GM12878 (cell line): ENCODE measurements at regions not wholly inside any gene's neighbourhood (a gene's known extent, or its start where the extent isn't known, plus 50 kb on each side); places are given as distances from the start of the nearest gene placed in this dataset.

Experiments
- ATAC-seq: fragments of 200-7000 bp; cut with Tn5 transposase; 3 replicates; pipeline ENCODE4 v1.9.1; 2020; ENCODE audit warnings: mild to moderate bottlenecking, moderate library complexity
- BruUV-seq: library from RNA; stranded (reverse); fragments of 400-500 nt; replicated peaks from 2 replicates; lab custom pipeline; 2021; lab: Mats Ljungman, UMichigan
- CTCF ChIA-PET: fragments of 300-600 bp; sonication (Branson Sonifier 250); formaldehyde crosslinking; extraction: SDS; loops from one replicate; lab custom pipeline; 2021; ENCODE audit warnings: inconsistent platforms; lab: Yijun Ruan, JAX
- POLR2A ChIA-PET: fragments of 350-600 bp; formaldehyde crosslinking; extraction: SDS; loops from one replicate; lab custom pipeline; 2021; ENCODE audit warnings: inconsistent platforms; lab: Charles Lee
- RAD21 ChIA-PET: fragments of 300-600 bp; sonication (Branson Sonifier 250); formaldehyde crosslinking; loops from one replicate; lab custom pipeline; 2023; ENCODE audit warnings: antibody characterized with exemption; ENCODE audit not compliant: unreplicated experiment; lab: Charles Lee
- SMC1A ChIA-PET: fragments of 300-600 bp; sonication (Branson Sonifier 250); formaldehyde crosslinking; loops from one replicate; lab custom pipeline; 2023; ENCODE audit not compliant: unreplicated experiment, uncharacterized antibody; lab: Charles Lee
- DNase-seq: peaks from one replicate; pipeline ENCODE4 v3.0.0-alpha.2; 2011; ENCODE audit warnings: low read depth, low spot score
- FAIRE-seq: peaks from 3 replicates; lab custom pipeline; 2011; peaks lifted over from hg19 to GRCh38; lab: Jason Lieb, UNC
- H2AFZ ChIP-seq: 2 replicates; pipeline ENCODE4 v1.6.0; 2011; ENCODE audit warnings: low read depth, low read length, control low read depth; ENCODE audit not compliant: control insufficient read depth
- H3K27ac ChIP-seq: 2 replicates; pipeline ENCODE4 v1.5.1; 2011; ENCODE audit warnings: control low read depth; ENCODE audit not compliant: control insufficient read depth, insufficient read depth
- H3K27me3 ChIP-seq, 2 experiments: replicated peaks in 1 of 2; 2 replicates each; pipeline versions ENCODE4 v1.6.0 to v1.6.1; 2011; ENCODE audit warnings: low read length in 1 of 2; ENCODE audit not compliant: control insufficient read depth in 2 of 2, insufficient read depth in 2 of 2
- H3K36me3 ChIP-seq, 2 experiments: 2 replicates each; pipeline ENCODE4 v1.5.1; 2011; ENCODE audit warnings: low read length in 1 of 2; ENCODE audit not compliant: control insufficient read depth in 2 of 2, insufficient read depth in 2 of 2
- H3K4me1 ChIP-seq: 2 replicates; pipeline ENCODE4 v1.6.1; 2011; ENCODE audit warnings: mild to moderate bottlenecking, low read length, moderate library complexity, mixed read lengths; ENCODE audit not compliant: control insufficient read depth, insufficient read depth
- H3K4me2 ChIP-seq: 2 replicates; pipeline ENCODE4 v1.6.0; 2011; ENCODE audit warnings: control low read depth; ENCODE audit not compliant: control insufficient read depth, insufficient read depth
- H3K4me3 ChIP-seq: fragments of 200-600 bp; sonication (generic); 2 replicates; pipeline ENCODE4 v1.5.1; 2016
- H3K79me2 ChIP-seq: 2 replicates; pipeline ENCODE4 v1.6.0; 2011; ENCODE audit warnings: low read length; ENCODE audit not compliant: control insufficient read depth, insufficient read depth
- H3K9ac ChIP-seq: 2 replicates; pipeline ENCODE4 v1.8.0; 2011; ENCODE audit warnings: low read length, control low read depth, mixed read lengths; ENCODE audit not compliant: control insufficient read depth, insufficient read depth
- H3K9me3 ChIP-seq: replicated peaks from 3 replicates; pipeline ENCODE4 v1.5.1; 2011; ENCODE audit warnings: mild to moderate bottlenecking, low read length; ENCODE audit not compliant: control insufficient read depth, insufficient read depth
- H4K20me1 ChIP-seq: 2 replicates; pipeline ENCODE4 v1.6.0; 2011; ENCODE audit not compliant: control insufficient read depth, insufficient read depth
- CHD2 ChIP-seq: IDR thresholded peaks from 2 replicates; pipeline ENCODE4 v1.6.1; 2011; ENCODE audit warnings: low read depth, low read length, improper control_type of control experiment, borderline replicate concordance
- CREB1 ChIP-seq: IDR thresholded peaks from 2 replicates; pipeline ENCODE4 v1.6.1; 2012; ENCODE audit warnings: low read depth, mild to moderate bottlenecking, inconsistent platforms
- CREM ChIP-seq: IDR thresholded peaks from 2 replicates; pipeline ENCODE4 v1.6.1; 2014; ENCODE audit warnings: antibody characterized with exemption, low read depth
- FOS ChIP-seq: IDR thresholded peaks from 3 replicates; pipeline ENCODE4 v1.6.1; 2011; ENCODE audit warnings: borderline replicate concordance; ENCODE audit not compliant: insufficient read length; ENCODE audit errors: extremely low read depth
- HDAC2 ChIP-seq: fragments of 200-600 bp; sonication (generic); IDR thresholded peaks from 2 replicates; pipeline ENCODE4 v1.6.1; 2017
- RFX5 ChIP-seq: IDR thresholded peaks from 2 replicates; pipeline ENCODE4 v1.6.1; 2011; ENCODE audit warnings: low read depth, low read length, improper control_type of control experiment
- YBX1 ChIP-seq: fragments of 450-650 bp; IDR thresholded peaks from 2 replicates; pipeline ENCODE4 v1.6.1; 2016; ENCODE audit warnings: antibody characterized with exemption
- WGBS: methylation state at CpG from one replicate; pipeline ENCODE4 v1.1.6; 2016; ENCODE audit warnings: low lambda C conversion rate; ENCODE audit not compliant: insufficient replicate concordance, insufficient coverage; ENCODE audit errors: missing lambda C conversion rate; 5-methylcytosine and 5-hydroxymethylcytosine counted together
- in situ Hi-C: fragments of 300-500 bp; cut with MboI; formaldehyde crosslinking; loops from 9 replicates; pipeline ENCODE4 v1.14.3; 2018; ENCODE audit warnings: mixed read lengths
- intact Hi-C: fragments of 100-400 bp; cut with micrococcal nuclease; formaldehyde crosslinking; loops from one replicate; pipeline ENCODE4 v1.14.2; 2022; ENCODE audit not compliant: unreplicated experiment

GRCh38 chr5:90022711-90023053, 386.9 kb downstream of the CETN3 start:
- H2AFZ ChIP-seq = no peak overlapping the region
- H3K9me3 ChIP-seq = no peaks in the 10 kb centered on the region; the same call in 2 of the 3 replicates
- H3K27ac ChIP-seq = no peak overlapping the region
- ATAC-seq = peak; percentile 58
- no peaks in the 10 kb centered on the region for H3K79me2 ChIP-seq
- H3K4me3 ChIP-seq = no peak overlapping the region
- ChIA-PET POLR2A (no interaction called here), SMC1A (interaction anchor here (0.6 to 1.1 kb wide), 5 partner anchors 92 to 1870 kb away, joined by 3 to 4 read pairs (median 3); no protein-coding TSS in a partner anchor), CTCF (interaction anchor here (0.9 kb wide), 1 partner anchor 243 kb away, joined by 3 read pairs; no protein-coding TSS in a partner anchor), RAD21 (no interaction called here)
- TF ChIP-seq CREB1 (peak; percentile 80), CHD2 (no peak), FOS (no peak), CREM (peak; percentile 46; the same call in 1 of the 2 replicates), HDAC2 (no peak), RFX5 (peak; percentile 94)
- H3K4me1 ChIP-seq = peaks cover 10% of the 10 kb centered on the region
- no TSS peak for BruUV-seq
- H3K4me2 ChIP-seq = no peak overlapping the region
- no peak for DNase-seq
- in situ Hi-C loops (no loop called here), intact Hi-C loops (loop anchor here (5.0 kb wide), 2 partner anchors 1140 to 1295 kb away; partner anchors contain the start of gene MEF2C)
- no peaks in the 10 kb centered on the region for H3K36me3 ChIP-seq
- FAIRE-seq = no peak
- H3K9ac ChIP-seq = no peak overlapping the region
- no peaks in the 10 kb centered on the region for H4K20me1 ChIP-seq
- no peaks in the 10 kb centered on the region for H3K27me3 ChIP-seq

GRCh38 chr5:90022002-90022710, 387.4 kb downstream of the CETN3 start:
- Histone ChIP-seq H3K27ac (no peak overlapping the region), H3K36me3 (no peaks in the 10 kb centered on the region), H3K4me1 (peaks cover 10% of the 10 kb centered on the region), H3K4me3 (no peak overlapping the region), H4K20me1 (no peaks in the 10 kb centered on the region), H3K79me2 (no peaks in the 10 kb centered on the region), H3K9me3 (no peaks in the 10 kb centered on the region; the same call in 2 of the 3 replicates), H3K4me2 (no peak overlapping the region), H2AFZ (no peak overlapping the region; the same call in 1 of the 2 replicates), H3K9ac (no peak overlapping the region), H3K27me3 (no peaks in the 10 kb centered on the region)
- 100% methylated on average over 1 of the region's 1 CpG for WGBS
- DNase-seq = no peak
- ATAC-seq = no peak
- ChIA-PET SMC1A (interaction anchor here (0.6 to 1.0 kb wide), 2 partner anchors 151 to 708 kb away, joined by 3 read pairs; no protein-coding TSS in a partner anchor), RAD21 (interaction anchor here (1.4 kb wide), 1 partner anchor 750 kb away, joined by 3 read pairs; no protein-coding TSS in a partner anchor), POLR2A (no interaction called here), CTCF (interaction anchor here (0.9 kb wide), 1 partner anchor 243 kb away, joined by 3 read pairs; no protein-coding TSS in a partner anchor)
- in situ Hi-C loops (no loop called here), intact Hi-C loops (loop anchor here (5.0 kb wide), 2 partner anchors 1140 to 1295 kb away; partner anchors contain the start of gene MEF2C)
- FAIRE-seq = no peak
- no peak for TF ChIP-seq YBX1
- no TSS peak for BruUV-seq
